ENCODE measurements at regions not wholly inside any gene's neighbourhood (a gene's known extent, or its start where the extent isn't known, plus 50 kb on each side); places are given as distances from the start of the nearest gene placed in this dataset.

GRCh38 chr15:96186105-96186504, 144.4 kb upstream of the NR2F2 start:
- no peak overlapping the region for H3K9ac ChIP-seq
- no peak overlapping the region for H3K4me2 ChIP-seq (ENCODE audit: unreplicated experiment)
- H3K9me2 ChIP-seq (ENCODE audit: insufficient read depth), result 0 out of 2 replicates have a peak, but pooled peaks cover 3% of the 10 kb centered on the region
- H3F3A ChIP-seq (ENCODE audit: insufficient read depth), result peaks cover 18% of the 10 kb centered on the region
- in situ Hi-C loops (cut with MboI), result no loop called here
- peaks cover 14% of the 10 kb centered on the region for H3K4me1 ChIP-seq (ENCODE audit: insufficient read depth)
- H2AFZ ChIP-seq, result no peak overlapping the region
- TF ChIP-seq EZH2 (IDR thresholded peaks at IDR 0.05; ENCODE audit: insufficient read depth, poor library complexity, severe bottlenecking) (no peak), EZH2phosphoT487 (IDR thresholded peaks at IDR 0.05; ENCODE audit: insufficient read depth, low read depth) (no peak)
- H3K79me2 ChIP-seq (ENCODE audit: insufficient read depth), result no peaks in the 10 kb centered on the region
- no peak overlapping the region for H3K27ac ChIP-seq
- H3K9me3 ChIP-seq (ENCODE audit: low read depth), result no peaks in the 10 kb centered on the region
- DNase-seq, result no peak
- 87 to 95% methylated on average over 4 of the region's 4 CpGs for WGBS, 2 experiments (ENCODE audit: low coverage in 1 of 2, low lambda C conversion rate in 2 of 2, missing lambda C conversion rate in 2 of 2)
- H4K20me1 ChIP-seq (ENCODE audit: insufficient read depth), result no peaks in the 10 kb centered on the region
- no peaks in the 10 kb centered on the region for H3K27me3 ChIP-seq (replicated peaks; ENCODE audit: insufficient read depth)
- H3K4me3 ChIP-seq, result no peak overlapping the region
- H3K36me3 ChIP-seq (ENCODE audit: low read depth), result no peaks in the 10 kb centered on the region

DNA sequence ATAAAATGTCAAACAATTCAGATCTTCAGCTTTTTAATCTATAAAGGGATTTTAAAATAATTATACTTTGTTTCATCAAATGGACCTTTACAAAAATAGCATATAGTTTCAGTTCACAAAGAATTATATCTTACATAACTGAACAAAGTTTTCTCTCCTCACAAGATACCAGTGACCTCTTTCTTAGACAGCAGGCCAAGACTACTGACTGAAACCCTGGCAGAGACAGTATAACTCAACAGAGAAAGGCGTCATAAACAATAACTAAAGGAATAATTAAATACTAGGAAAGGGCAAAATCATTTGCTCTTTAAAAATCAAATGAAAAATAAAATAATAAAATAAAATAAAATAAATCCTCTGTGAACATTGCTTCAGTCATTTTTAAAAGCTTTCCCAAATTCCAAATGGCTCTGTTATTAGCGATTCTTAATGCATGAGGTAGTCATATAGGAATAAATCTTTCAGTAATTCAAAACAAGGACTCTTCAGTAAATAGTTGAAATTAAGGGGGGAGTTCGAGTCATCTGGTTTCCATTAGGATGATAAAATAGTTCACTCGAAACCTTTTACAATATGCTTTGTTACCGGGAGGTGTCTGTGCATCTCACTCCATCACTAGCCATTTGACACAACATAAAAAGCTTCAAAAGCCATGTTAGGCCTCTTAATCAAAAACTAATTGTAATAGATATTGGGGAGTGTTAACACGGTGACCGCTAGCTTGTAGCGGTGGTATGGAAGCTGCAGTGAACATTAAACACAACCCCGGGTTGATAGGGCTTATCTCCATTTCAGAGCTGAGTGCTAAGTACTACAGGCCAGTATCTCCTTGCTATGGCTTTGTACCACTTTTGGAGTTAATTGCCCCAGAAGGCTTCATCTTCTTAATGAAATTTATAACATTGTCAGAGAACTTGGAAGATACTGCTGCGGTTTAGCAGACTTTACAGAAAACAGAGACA, 142.9 kb upstream of the NR2F2 start:
- in situ Hi-C loops (cut with MboI), result no loop called here
- Histone ChIP-seq H3K4me3 (no peak overlapping the region), H3K4me1 (ENCODE audit: insufficient read depth) (peaks cover under 1% of the 10 kb centered on the region; the same call in 1 of the 2 replicates), H2AFZ (no peak overlapping the region), H3K9me3 (ENCODE audit: low read depth) (no peaks in the 10 kb centered on the region), H3K27ac (no peak overlapping the region), H4K20me1 (ENCODE audit: insufficient read depth) (no peaks in the 10 kb centered on the region), H3K9me2 (ENCODE audit: insufficient read depth) (0 out of 2 replicates have a peak, but pooled peaks cover 3% of the 10 kb centered on the region), H3K27me3 (replicated peaks; ENCODE audit: insufficient read depth) (no peaks in the 10 kb centered on the region), H3F3A (ENCODE audit: insufficient read depth) (peaks cover 7% of the 10 kb centered on the region; the same call in 1 of the 2 replicates), H3K9ac (no peak overlapping the region), H3K4me2 (ENCODE audit: unreplicated experiment) (no peak overlapping the region), H3K79me2 (ENCODE audit: insufficient read depth) (no peaks in the 10 kb centered on the region), H3K36me3 (ENCODE audit: low read depth) (no peaks in the 10 kb centered on the region)
- no peak for DNase-seq
- TF ChIP-seq EZH2phosphoT487 (IDR thresholded peaks at IDR 0.05; ENCODE audit: insufficient read depth, low read depth), result no peak
- no peak for TF ChIP-seq EZH2 (IDR thresholded peaks at IDR 0.05; ENCODE audit: insufficient read depth, poor library complexity, severe bottlenecking)
- 75 to 79% methylated on average over 10 of the region's 10 CpGs for WGBS, 2 experiments (ENCODE audit: low coverage in 1 of 2, low lambda C conversion rate in 2 of 2, missing lambda C conversion rate in 2 of 2)

DNA sequence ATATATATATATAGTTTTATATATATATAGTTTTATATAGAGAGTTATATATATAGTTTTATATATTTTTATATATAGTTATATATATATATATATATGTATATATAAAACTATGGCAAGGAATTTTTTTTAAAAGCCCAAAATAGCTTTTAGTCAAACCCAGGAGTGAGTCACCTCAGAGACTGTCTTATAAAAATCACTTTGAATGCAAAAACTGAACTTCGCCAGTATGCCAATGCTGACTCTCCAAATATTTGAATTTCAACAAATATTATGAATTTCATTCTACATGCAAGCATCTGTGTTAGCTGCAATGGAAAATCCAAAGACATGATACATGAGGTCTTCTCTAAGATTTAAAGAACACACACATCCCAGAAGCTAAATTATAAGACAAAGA, 132.8 kb upstream of the NR2F2 start:
- no peak for TF ChIP-seq EZH2 (IDR thresholded peaks at IDR 0.05; ENCODE audit: insufficient read depth, poor library complexity, severe bottlenecking)
- no peak for TF ChIP-seq EZH2phosphoT487 (IDR thresholded peaks at IDR 0.05; ENCODE audit: insufficient read depth, low read depth)
- Histone ChIP-seq H3K4me3 (no peak overlapping the region), H3F3A (ENCODE audit: insufficient read depth) (no peaks in the 10 kb centered on the region), H4K20me1 (ENCODE audit: insufficient read depth) (no peaks in the 10 kb centered on the region), H2AFZ (no peak overlapping the region), H3K9me2 (ENCODE audit: insufficient read depth) (no peaks in the 10 kb centered on the region), H3K27ac (no peak overlapping the region), H3K4me2 (ENCODE audit: unreplicated experiment) (no peak overlapping the region), H3K4me1 (ENCODE audit: insufficient read depth) (no peaks in the 10 kb centered on the region), H3K27me3 (replicated peaks; ENCODE audit: insufficient read depth) (no peaks in the 10 kb centered on the region), H3K9ac (no peak overlapping the region), H3K9me3 (ENCODE audit: low read depth) (no peaks in the 10 kb centered on the region), H3K79me2 (ENCODE audit: insufficient read depth) (no peaks in the 10 kb centered on the region), H3K36me3 (ENCODE audit: low read depth) (no peaks in the 10 kb centered on the region)
- 81 to 86% methylated on average over 1 of the region's 1 CpG for WGBS, 2 experiments (ENCODE audit: low coverage in 1 of 2, low lambda C conversion rate in 2 of 2, missing lambda C conversion rate in 2 of 2)
- DNase-seq, result no peak
- in situ Hi-C loops (cut with MboI), result no loop called here

DNA sequence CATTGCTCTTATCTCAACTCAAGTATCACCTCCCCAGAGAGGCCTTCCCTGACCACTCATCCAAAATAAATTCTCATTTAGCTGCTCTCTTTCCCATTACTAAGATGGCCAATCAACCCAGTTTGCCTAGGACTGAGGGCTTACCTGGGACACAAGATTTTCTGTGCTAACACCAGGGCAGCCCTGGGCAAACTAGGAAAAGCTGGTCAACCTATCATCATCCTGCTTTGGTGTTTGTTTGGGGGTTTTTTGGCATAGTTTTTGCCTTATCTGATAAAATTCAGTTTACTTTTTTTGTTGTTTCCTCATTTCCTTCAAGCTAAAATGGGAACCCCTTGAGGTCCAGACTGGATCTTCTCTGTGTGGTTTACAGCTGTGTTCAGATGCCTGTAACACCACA, 131.4 kb upstream of the NR2F2 start:
- Histone ChIP-seq H3K4me2 (ENCODE audit: unreplicated experiment) (no peak overlapping the region), H3K79me2 (ENCODE audit: insufficient read depth) (no peaks in the 10 kb centered on the region), H3K27me3 (replicated peaks; ENCODE audit: insufficient read depth) (no peaks in the 10 kb centered on the region), H3K9me2 (ENCODE audit: insufficient read depth) (no peaks in the 10 kb centered on the region), H3K4me3 (no peak overlapping the region), H3F3A (ENCODE audit: insufficient read depth) (no peaks in the 10 kb centered on the region), H3K4me1 (ENCODE audit: insufficient read depth) (no peaks in the 10 kb centered on the region), H3K9me3 (ENCODE audit: low read depth) (no peaks in the 10 kb centered on the region), H3K9ac (no peak overlapping the region), H3K27ac (no peak overlapping the region), H3K36me3 (ENCODE audit: low read depth) (no peaks in the 10 kb centered on the region), H4K20me1 (ENCODE audit: insufficient read depth) (no peaks in the 10 kb centered on the region), H2AFZ (no peak overlapping the region)
- no peak for TF ChIP-seq EZH2phosphoT487 (IDR thresholded peaks at IDR 0.05; ENCODE audit: insufficient read depth, low read depth)
- TF ChIP-seq EZH2 (IDR thresholded peaks at IDR 0.05; ENCODE audit: insufficient read depth, poor library complexity, severe bottlenecking), result no peak
- no peak for DNase-seq
- in situ Hi-C loops (cut with MboI), result no loop called here

All from GM23248 (cell line).